LNCaP clone FGC (cell line): ENCODE measurements at regions not wholly inside any gene's neighbourhood (a gene's known extent, or its start where the extent isn't known, plus 50 kb on each side); places are given as distances from the start of the nearest gene placed in this dataset.

ENCODE experiments used
- DNase-seq: peaks from one replicate; pipeline ENCODE4 v3.0.0-alpha.2; 2011; ENCODE audit warnings: low read depth
- H3K4me3 ChIP-seq: 2 replicates; pipeline ENCODE4 v1.5.1; 2011; ENCODE audit warnings: mild to moderate bottlenecking, low read depth, low read length, control low read depth
- CTCF ChIP-seq: IDR thresholded peaks from 2 replicates; pipeline ENCODE4 v1.5.1; 2012; ENCODE audit warnings: mild to moderate bottlenecking; ENCODE audit not compliant: control insufficient read depth, insufficient read depth; ENCODE audit errors: extremely low read depth

- H3K4me3 ChIP-seq: no peak overlapping the region
- TF ChIP-seq CTCF: no peak
- no peak for DNase-seq
Measured at GRCh38 chr13:29940715-29941114, 90.3 kb upstream of the UBL3 start.

GRCh38 chr13:29939158-29939557, 88.7 kb upstream of the UBL3 start:
- no peak overlapping the region for H3K4me3 ChIP-seq
- DNase-seq: no peak
- no peak for TF ChIP-seq CTCF

- no peak for DNase-seq
- no peak for TF ChIP-seq CTCF
Measured at GRCh38 chr13:29937841-29938240, 87.4 kb upstream of the UBL3 start.

GRCh38 chr13:29937379-29937778, 87.0 kb upstream of the UBL3 start:
- no peak for TF ChIP-seq CTCF
- no peak for DNase-seq
- no peak overlapping the region for H3K4me3 ChIP-seq

More at GRCh38 chr13:29937841-29938240, 87.4 kb upstream of the UBL3 start:
- H3K4me3 ChIP-seq: no peak overlapping the region

GRCh38 chr13:29936956-29937355, 86.5 kb upstream of the UBL3 start:
- no peak for DNase-seq
- no peak for TF ChIP-seq CTCF
- H3K4me3 ChIP-seq: no peak overlapping the region

GRCh38 chr13:29936051-29936813, 85.8 kb upstream of the UBL3 start:
- TF ChIP-seq CTCF: no peak
- no peak for DNase-seq

More at GRCh38 chr13:29936051-29936813, 85.8 kb upstream of the UBL3 start:
- no peak overlapping the region for H3K4me3 ChIP-seq
